CD14-positive monocyte (primary cell): ENCODE measurements at regions not wholly inside any gene's neighbourhood (a gene's known extent, or its start where the extent isn't known, plus 50 kb on each side); places are given as distances from the start of the nearest gene placed in this dataset.

ENCODE experiments used
- DNase-seq, 3 donors: peaks; one replicate each; pipeline ENCODE4 v3.0.0-alpha.2; 2011 to 2022
- H2AFZ ChIP-seq: 2 replicates; pipeline ENCODE4 v1.6.0; 2012; ENCODE audit warnings: mild to moderate bottlenecking, low read depth, low read length, inconsistent platforms; ENCODE audit not compliant: insufficient read depth, poor library complexity, severe bottlenecking
- H3K27ac ChIP-seq, 2 donors: 1 replicate in 1 of 2; 2 replicates in 1 of 2; pipeline ENCODE4 v1.5.1; 2012 to 2013; ENCODE audit warnings: low read length in 2 of 2, control low read depth in 1 of 2, inconsistent platforms in 1 of 2, low read depth in 1 of 2, mild to moderate bottlenecking in 1 of 2
- H3K27me3 ChIP-seq, 2 donors: one replicate each; pipeline versions ENCODE4 v1.6.0 to v1.6.1; 2011 to 2013; ENCODE audit warnings: low read length in 2 of 2; ENCODE audit not compliant: control insufficient read depth in 2 of 2, insufficient read depth in 2 of 2
- H3K36me3 ChIP-seq, 2 donors: replicated peaks in 1 of 2; 1 replicate in 1 of 2; 2 replicates in 1 of 2; pipeline versions ENCODE4 v1.5.1 to v1.6.1; 2012 to 2013; ENCODE audit warnings: low read length in 2 of 2, control low read depth in 1 of 2, inconsistent platforms in 1 of 2, mild to moderate bottlenecking in 1 of 2; ENCODE audit not compliant: insufficient read depth in 2 of 2, control insufficient read depth in 1 of 2
- H3K4me1 ChIP-seq, 2 donors: 1 replicate in 1 of 2; 2 replicates in 1 of 2; pipeline versions ENCODE4 v1.5.1 to v1.6.1; 2012 to 2013; ENCODE audit warnings: low read length in 2 of 2, control low read depth in 1 of 2, inconsistent platforms in 1 of 2, mild to moderate bottlenecking in 1 of 2, moderate library complexity in 1 of 2; ENCODE audit not compliant: insufficient read depth in 2 of 2, control insufficient read depth in 1 of 2
- H3K4me2 ChIP-seq: replicated peaks from 2 replicates; pipeline ENCODE3; 2012; ENCODE audit warnings: low read length, moderate library complexity, mild to moderate bottlenecking; ENCODE audit not compliant: poor library complexity, severe bottlenecking; ENCODE audit errors: extremely low read depth
- H3K4me3 ChIP-seq, 3 experiments: fragments of 200-600 bp in 1 of 3; sonication (generic) in 1 of 3; replicated peaks in 1 of 3; 1 replicate in 2 of 3; 2 replicates in 1 of 3; pipeline ENCODE4 v1.5.1; 2011 to 2013; ENCODE audit warnings: low read length in 3 of 3, mild to moderate bottlenecking in 3 of 3, control low read depth in 2 of 3, low read depth in 2 of 3, inconsistent platforms in 1 of 3, moderate library complexity in 1 of 3
- H3K79me2 ChIP-seq: 2 replicates; pipeline ENCODE4 v1.6.0; 2012; ENCODE audit warnings: mild to moderate bottlenecking, control low read depth, inconsistent platforms, low read length, moderate library complexity; ENCODE audit not compliant: insufficient read depth
- H3K9ac ChIP-seq: 2 replicates; pipeline ENCODE4 v1.6.0; 2017; ENCODE audit warnings: low read length, mild to moderate bottlenecking; ENCODE audit not compliant: insufficient read depth, poor library complexity, severe bottlenecking
- H3K9me3 ChIP-seq, 2 donors: replicated peaks in 1 of 2; 1 replicate in 1 of 2; 2 replicates in 1 of 2; pipeline versions ENCODE4 v1.5.1 to v1.6.1; 2012 to 2013; ENCODE audit warnings: low read length in 2 of 2, control low read depth in 1 of 2; ENCODE audit not compliant: control insufficient read depth in 1 of 2, insufficient read depth in 1 of 2
- H4K20me1 ChIP-seq: 2 replicates; pipeline ENCODE4 v1.6.0; 2012; ENCODE audit warnings: mild to moderate bottlenecking, low read length, control low read depth, moderate library complexity; ENCODE audit not compliant: insufficient read depth
- H3K27ac Mint-ChIP-seq, 7 donors: one replicate each; pipeline ENCODE4 v1.8.0; 2020; ENCODE audit warnings: mild to moderate bottlenecking in 7 of 7, mixed read lengths in 7 of 7, moderate library complexity in 6 of 7, inconsistent platforms in 2 of 7
- H3K27me3 Mint-ChIP-seq, 3 donors: one replicate each; pipeline ENCODE4 v1.8.0; 2021 to 2022; ENCODE audit warnings: low read depth in 3 of 3, mild to moderate bottlenecking in 3 of 3, mixed read lengths in 3 of 3, moderate library complexity in 3 of 3, inconsistent platforms in 1 of 3
- H3K36me3 Mint-ChIP-seq, 2 donors: one replicate each; pipeline ENCODE4 v1.8.0; 2020; ENCODE audit warnings: mixed read lengths in 2 of 2, inconsistent platforms in 1 of 2, mild to moderate bottlenecking in 1 of 2
- H3K4me1 Mint-ChIP-seq: one replicate; pipeline ENCODE4 v1.8.0; 2020; ENCODE audit warnings: mild to moderate bottlenecking, mixed read lengths
- H3K4me3 Mint-ChIP-seq, 2 donors: one replicate each; pipeline ENCODE4 v1.8.0; 2020; ENCODE audit warnings: mild to moderate bottlenecking in 2 of 2, mixed read lengths in 2 of 2, moderate library complexity in 1 of 2
- H3K9me3 Mint-ChIP-seq, 7 donors: one replicate each; pipeline ENCODE4 v1.8.0; 2020 to 2022; ENCODE audit warnings: mixed read lengths in 7 of 7, mild to moderate bottlenecking in 6 of 7, moderate library complexity in 6 of 7, inconsistent platforms in 2 of 7
- WGBS: methylation state at CpG from one replicate; pipeline ENCODE4 v1.1.5; 2013; ENCODE audit warnings: missing lambda C conversion rate; ENCODE audit not compliant: insufficient coverage; 5-methylcytosine and 5-hydroxymethylcytosine counted together
- intact Hi-C, 2 donors: fragments of 100-400 bp; cut with micrococcal nuclease; formaldehyde crosslinking; loops; one replicate each; pipeline versions ENCODE4 v1.15.0 to v1.15.1; 2023
- TF ChIP-seq, protein P1 (sequence below): fragments of 200-600 bp; IDR thresholded peaks from one replicate; pipeline ENCODE4 v1.8.0; 2022; ENCODE audit warnings: antibody characterized with exemption, mild to moderate bottlenecking

- no peaks in the 10 kb centered on the region for H4K20me1 ChIP-seq
- peaks cover 5 to 9% of the 10 kb centered on the region in 2 donors for H3K4me1 ChIP-seq
Observed at GRCh38 chr4:79599691-79600090, 191.7 kb upstream of the GK2 start.

DNA sequence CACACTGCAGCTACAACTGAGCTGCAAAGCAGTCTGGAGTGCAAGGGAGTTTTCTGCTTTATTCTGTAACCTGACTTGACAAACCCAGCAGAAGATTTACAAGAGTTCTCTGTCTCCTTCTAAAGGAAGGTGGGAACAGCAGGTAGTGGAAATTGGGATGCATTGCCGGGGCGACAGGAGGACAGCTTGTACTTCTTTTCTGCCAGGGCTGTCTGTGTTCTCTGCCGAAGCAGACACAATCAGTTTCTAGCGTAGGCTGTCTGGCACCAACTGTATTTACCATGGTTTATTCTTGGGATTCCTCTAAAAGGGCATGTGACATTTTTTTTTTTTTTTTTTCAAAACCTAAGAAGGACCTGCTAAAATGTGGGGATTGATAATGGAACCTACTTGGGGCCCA lies 190.8 kb upstream of the GK2 start:
- H3K9ac ChIP-seq: no peak overlapping the region
- DNase-seq: no peak
- H3K36me3 Mint-ChIP-seq: no peaks in the 10 kb centered on the region
- H3K79me2 ChIP-seq: no peaks in the 10 kb centered on the region
- H3K27ac Mint-ChIP-seq: no peak overlapping the region
- peaks cover 0 to under 1% of the 10 kb centered on the region in 2 donors for H3K4me1 ChIP-seq
- TF ChIP-seq, protein P1, sequence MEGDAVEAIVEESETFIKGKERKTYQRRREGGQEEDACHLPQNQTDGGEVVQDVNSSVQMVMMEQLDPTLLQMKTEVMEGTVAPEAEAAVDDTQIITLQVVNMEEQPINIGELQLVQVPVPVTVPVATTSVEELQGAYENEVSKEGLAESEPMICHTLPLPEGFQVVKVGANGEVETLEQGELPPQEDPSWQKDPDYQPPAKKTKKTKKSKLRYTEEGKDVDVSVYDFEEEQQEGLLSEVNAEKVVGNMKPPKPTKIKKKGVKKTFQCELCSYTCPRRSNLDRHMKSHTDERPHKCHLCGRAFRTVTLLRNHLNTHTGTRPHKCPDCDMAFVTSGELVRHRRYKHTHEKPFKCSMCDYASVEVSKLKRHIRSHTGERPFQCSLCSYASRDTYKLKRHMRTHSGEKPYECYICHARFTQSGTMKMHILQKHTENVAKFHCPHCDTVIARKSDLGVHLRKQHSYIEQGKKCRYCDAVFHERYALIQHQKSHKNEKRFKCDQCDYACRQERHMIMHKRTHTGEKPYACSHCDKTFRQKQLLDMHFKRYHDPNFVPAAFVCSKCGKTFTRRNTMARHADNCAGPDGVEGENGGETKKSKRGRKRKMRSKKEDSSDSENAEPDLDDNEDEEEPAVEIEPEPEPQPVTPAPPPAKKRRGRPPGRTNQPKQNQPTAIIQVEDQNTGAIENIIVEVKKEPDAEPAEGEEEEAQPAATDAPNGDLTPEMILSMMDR: no peak
- H3K9me3 Mint-ChIP-seq: peaks cover 0 to 8% (median 0%) of the 10 kb centered on the region in 7 donors
- H3K27ac ChIP-seq: no peak overlapping the region
- no peaks in the 10 kb centered on the region for H3K36me3 ChIP-seq
- no peak overlapping the region for H3K4me3 ChIP-seq
- H3K9me3 ChIP-seq: no peaks in the 10 kb centered on the region
- peaks cover 5% of the 10 kb centered on the region for H3K4me1 Mint-ChIP-seq
- peaks cover 0 to 2% (median 1%) of the 10 kb centered on the region in 3 donors for H3K27me3 Mint-ChIP-seq
- intact Hi-C loops: no loop called here
- H3K4me2 ChIP-seq: no peak overlapping the region
- no peak overlapping the region for H3K4me3 Mint-ChIP-seq
- H3K27me3 ChIP-seq: no peaks in the 10 kb centered on the region
- H4K20me1 ChIP-seq: no peaks in the 10 kb centered on the region
- WGBS: 100% methylated on average over 2 of the region's 4 CpGs
- H2AFZ ChIP-seq: no peak overlapping the region

More at GRCh38 chr4:79599691-79600090, 191.7 kb upstream of the GK2 start:
- H3K79me2 ChIP-seq: no peaks in the 10 kb centered on the region
- no peak overlapping the region for H3K9ac ChIP-seq
- Mint-ChIP-seq H3K4me1 (peaks cover 12% of the 10 kb centered on the region), H3K4me3 (no peak overlapping the region), H3K9me3 (peaks cover 0 to 8% (median 0%) of the 10 kb centered on the region in 7 donors), H3K36me3 (no peaks in the 10 kb centered on the region), H3K27me3 (peaks cover 0 to 2% (median 1%) of the 10 kb centered on the region in 3 donors), H3K27ac (no peak overlapping the region)
- intact Hi-C loops: no loop called here
- TF ChIP-seq, protein P1: no peak
- H3K4me2 ChIP-seq: no peak overlapping the region
- no peak overlapping the region for H3K27ac ChIP-seq
- H3K27me3 ChIP-seq: no peaks in the 10 kb centered on the region
- H3K36me3 ChIP-seq: no peaks in the 10 kb centered on the region
- no peak overlapping the region for H2AFZ ChIP-seq
- no peak overlapping the region for H3K4me3 ChIP-seq
- WGBS: 100% methylated on average over 1 of the region's 1 CpG
- DNase-seq: no peak
- no peaks in the 10 kb centered on the region for H3K9me3 ChIP-seq
